ENCODE measurements at regions not wholly inside any gene's neighbourhood (a gene's known extent, or its start where the extent isn't known, plus 50 kb on each side); places are given as distances from the start of the nearest gene placed in this dataset.

- intact Hi-C loops (cut with micrococcal nuclease; ENCODE audit: unreplicated experiment) (no loop called here), in situ Hi-C loops (cut with HindIII; ENCODE audit: extremely low pct_ligation_motif_present, low pct_unique_long_range_greater_than_20kb) (loop anchor here (10.0 kb wide), 1 partner anchor 63 kb away; no protein-coding TSS in a partner anchor)
- 3% methylated on average over 8 of the region's 8 CpGs for WGBS (ENCODE audit: low lambda C conversion rate)
- TF ChIP-seq CREB1 (IDR thresholded peaks at IDR 0.05) (peak; percentile 12; the same call in 1 of the 2 replicates), CREB1 (CRISPR knock-in tag; IDR thresholded peaks at IDR 0.05) (no peak), DMAP1 (CRISPR knock-in tag; IDR thresholded peaks at IDR 0.05) (no peak), THYN1 (CRISPR knock-in tag; IDR thresholded peaks at IDR 0.05; ENCODE audit: borderline replicate concordance, low read depth) (no peak), ZNF543 (CRISPR knock-in tag; IDR thresholded peaks at IDR 0.05) (no peak), TFE3 (CRISPR knock-in tag; IDR thresholded peaks at IDR 0.05) (no peak), CEBPZ (IDR thresholded peaks at IDR 0.05; ENCODE audit: low read length) (no peak), RERE (CRISPR knock-in tag; IDR thresholded peaks at IDR 0.05; ENCODE audit: low read depth) (no peak)
- Histone ChIP-seq H3K36me3 (replicated peaks in 1 of 2; ENCODE audit: control insufficient read depth in 1 of 2, insufficient read depth in 2 of 2, low read length in 2 of 2) (no peaks in the 10 kb centered on the region), H3K4me3 (replicated peaks in 1 of 3; ENCODE audit: insufficient read depth in 1 of 3, low read depth in 2 of 3, low read length in 3 of 3) (no peak overlapping the region), H4K20me1 (ENCODE audit: insufficient read depth, low read length) (no peaks in the 10 kb centered on the region), H3K27ac (ENCODE audit: extremely low read length, insufficient read depth, low read length) (no peak overlapping the region), H3K4me2 (ENCODE audit: low read depth, low read length) (no peak overlapping the region), H3K79me2 (ENCODE audit: insufficient read depth, low read length) (no peaks in the 10 kb centered on the region), H3K4me1 (ENCODE audit: insufficient read depth, low read length) (no peaks in the 10 kb centered on the region), H2AFZ (ENCODE audit: low read length) (no peak overlapping the region), H3K9me3 (ENCODE audit: low read length) (no peaks in the 10 kb centered on the region), H3K9ac (ENCODE audit: insufficient read depth, low read depth, low read length) (no peak overlapping the region), H3K27me3 (ENCODE audit: control insufficient read depth in 1 of 2, insufficient read depth in 2 of 2, low read length in 2 of 2) (no peaks in the 10 kb centered on the region)
- BruUV-seq (replicated peaks) = no TSS peak
- FAIRE-seq (no peak), DNase-seq (ENCODE audit: low spot score) (no peak), ATAC-seq (no peak)
- POLR2A ChIA-PET = no interaction called here
- CTCF ChIA-PET (ENCODE audit: low intra/inter-chr PET ratio, low total read pairs) = no interaction called here
These were observed 298.8 kb upstream of the FERMT1 start for GRCh38 chr20:6421321-6422248.
